ENCODE measurements at regions not wholly inside any gene's neighbourhood (a gene's known extent, or its start where the extent isn't known, plus 50 kb on each side); places are given as distances from the start of the nearest gene placed in this dataset.
"Not testable (repeated sequence)": the region's sequence is repeated elsewhere in the genome, so short reads cannot be mapped to it uniquely, and the experiment has no call there.

DNA sequence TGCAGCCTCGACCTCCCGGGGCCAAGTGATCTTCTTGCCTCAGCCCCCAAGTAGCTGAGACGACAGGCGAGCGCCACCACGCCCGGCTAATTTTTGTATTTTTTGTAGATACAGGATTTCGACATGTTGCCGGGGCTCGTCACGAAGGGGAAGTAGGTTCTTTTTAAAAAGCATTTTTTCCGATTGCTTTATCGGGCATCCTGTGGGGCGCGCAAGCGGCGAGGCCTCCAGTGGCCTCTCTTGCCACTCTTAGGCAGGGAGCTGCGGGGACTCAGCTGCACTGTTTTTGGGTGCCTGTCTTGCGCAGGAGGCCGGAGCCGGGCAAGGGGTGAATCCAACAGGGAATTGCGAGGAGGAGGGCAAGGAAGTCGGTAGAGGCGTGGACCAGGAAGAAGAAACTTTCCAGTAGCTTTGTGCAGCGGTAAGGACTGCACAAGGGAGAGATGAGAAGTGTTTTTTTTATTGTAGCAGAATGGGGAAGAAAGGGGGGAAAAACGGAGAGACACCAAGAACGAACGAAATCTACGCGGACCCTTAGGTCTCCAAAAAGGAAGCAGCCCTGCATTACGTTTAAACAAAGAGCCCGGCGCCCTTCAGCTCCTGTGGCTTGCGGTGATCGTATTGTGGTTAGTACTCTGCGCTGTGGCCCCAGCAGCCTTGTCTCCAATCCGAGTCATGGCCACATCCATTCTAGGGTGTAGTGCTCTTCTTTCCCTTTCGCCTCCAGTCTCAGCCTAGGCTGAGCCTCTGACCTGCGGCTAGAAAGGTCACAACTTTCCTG lies 164.8 kb downstream of the PPIAL4G start:
- H3K27ac ChIP-seq (ENCODE audit: insufficient read depth, low read length, poor library complexity, severe bottlenecking), result no peak overlapping the region
- peaks cover 11% of the 10 kb centered on the region for H3K4me1 ChIP-seq (ENCODE audit: control insufficient read depth, insufficient read depth, low read length, poor library complexity, severe bottlenecking)
- peak; percentile 33 to 40 (median 39) for DNase-seq
- H3K4me3 ChIP-seq (ENCODE audit: insufficient read depth, low read depth, low read length, poor library complexity, severe bottlenecking), result peak overlapping the region; percentile 53
- no peaks in the 10 kb centered on the region for H3K9me3 ChIP-seq (ENCODE audit: control insufficient read depth, low read length)
- no peaks in the 10 kb centered on the region for H3K36me3 ChIP-seq (ENCODE audit: control insufficient read depth, insufficient read depth, low read length)
- H3K27me3 ChIP-seq (replicated peaks; ENCODE audit: control insufficient read depth, insufficient read depth, low read length, poor library complexity, severe bottlenecking), result no peaks in the 10 kb centered on the region

DNA sequence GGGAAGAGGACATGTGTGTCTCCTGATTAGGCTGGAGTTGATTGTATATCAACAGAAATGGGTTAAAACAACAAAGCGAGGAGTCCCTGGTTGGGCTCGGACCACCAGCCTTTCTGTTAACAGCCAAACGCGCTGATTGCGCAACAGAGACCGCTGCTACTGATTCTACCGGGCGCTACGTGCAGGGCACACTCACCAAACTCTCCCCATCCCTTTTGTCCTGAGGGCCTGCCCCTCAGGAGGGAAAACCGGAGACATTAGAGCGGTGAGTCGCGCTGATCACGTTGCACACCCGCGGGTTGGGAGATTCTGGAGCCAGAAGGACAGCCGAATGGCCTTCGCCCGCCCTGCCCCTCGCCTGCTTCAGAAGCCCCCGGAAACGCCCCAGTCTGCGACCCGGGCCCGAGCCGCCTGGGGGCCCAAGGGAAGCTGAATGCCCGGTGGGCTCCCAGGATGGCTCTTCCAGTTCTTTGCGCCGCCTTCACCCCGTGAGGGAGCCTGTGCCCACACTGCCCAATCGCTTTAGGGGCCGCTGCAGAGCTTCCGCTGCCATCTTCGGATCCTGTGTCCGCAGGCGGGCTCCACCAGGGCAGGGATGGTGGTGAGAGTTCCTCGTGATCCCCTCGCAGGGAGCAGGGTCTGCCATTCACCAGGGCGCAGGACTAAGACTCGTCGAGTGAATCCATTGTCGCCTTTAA lies 165.4 kb upstream of the NBPF11 start:
- Histone ChIP-seq H3K27ac (ENCODE audit: insufficient read depth, low read length, poor library complexity, severe bottlenecking) (no peak overlapping the region), H3K36me3 (ENCODE audit: control insufficient read depth, insufficient read depth, low read length) (no peaks in the 10 kb centered on the region), H3K4me1 (ENCODE audit: control insufficient read depth, insufficient read depth, low read length, poor library complexity, severe bottlenecking) (peaks cover 11% of the 10 kb centered on the region), H3K27me3 (replicated peaks; ENCODE audit: control insufficient read depth, insufficient read depth, low read length, poor library complexity, severe bottlenecking) (no peaks in the 10 kb centered on the region), H3K9me3 (ENCODE audit: control insufficient read depth, low read length) (no peaks in the 10 kb centered on the region), H3K4me3 (ENCODE audit: insufficient read depth, low read depth, low read length, poor library complexity, severe bottlenecking) (no peak overlapping the region)
- no peak for DNase-seq

DNA sequence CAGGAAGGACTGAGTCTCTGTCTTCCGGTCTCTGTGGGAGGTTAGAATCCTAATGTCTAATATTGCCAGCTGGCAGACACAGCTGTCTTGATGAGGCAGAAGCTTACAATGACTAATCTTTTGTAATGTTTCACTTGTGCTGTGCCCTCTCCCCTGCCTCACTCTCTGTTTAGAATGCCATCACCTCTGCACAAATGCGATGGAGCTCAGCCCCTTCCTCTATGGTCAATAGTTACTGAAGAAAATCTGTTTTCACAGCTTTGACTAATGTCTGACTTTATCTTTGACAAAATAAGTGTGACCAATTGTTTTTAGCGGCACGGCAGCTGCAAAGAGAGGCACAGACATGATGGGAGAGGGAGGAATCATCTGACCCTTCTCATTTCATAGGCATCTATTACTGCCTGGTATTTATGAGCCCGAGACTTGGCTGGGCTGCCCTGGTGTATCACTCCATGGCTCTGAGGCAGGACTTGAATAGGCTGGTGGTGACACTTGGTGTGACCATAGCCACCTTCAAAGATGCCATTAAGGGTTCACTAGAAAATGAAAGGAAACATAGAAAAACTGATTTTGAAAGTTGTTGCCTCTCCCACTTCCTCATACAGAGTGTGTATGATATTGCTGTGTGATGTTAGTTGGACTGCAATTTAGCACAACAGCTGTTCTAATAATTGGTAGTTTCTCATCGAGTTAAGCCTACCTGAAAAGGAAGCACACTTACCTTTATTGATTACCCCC lies 163.2 kb upstream of the NBPF11 start:
- DNase-seq, result no peak
- Histone ChIP-seq H3K9me3 (ENCODE audit: control insufficient read depth, low read length) (peaks cover 3% of the 10 kb centered on the region), H3K27ac (ENCODE audit: insufficient read depth, low read length, poor library complexity, severe bottlenecking) (no peak overlapping the region), H3K36me3 (ENCODE audit: control insufficient read depth, insufficient read depth, low read length) (no peaks in the 10 kb centered on the region), H3K4me1 (ENCODE audit: control insufficient read depth, insufficient read depth, low read length, poor library complexity, severe bottlenecking) (peaks cover 11% of the 10 kb centered on the region), H3K27me3 (replicated peaks; ENCODE audit: control insufficient read depth, insufficient read depth, low read length, poor library complexity, severe bottlenecking) (peaks cover 4% of the 10 kb centered on the region), H3K4me3 (ENCODE audit: insufficient read depth, low read depth, low read length, poor library complexity, severe bottlenecking) (no peak overlapping the region)

DNA sequence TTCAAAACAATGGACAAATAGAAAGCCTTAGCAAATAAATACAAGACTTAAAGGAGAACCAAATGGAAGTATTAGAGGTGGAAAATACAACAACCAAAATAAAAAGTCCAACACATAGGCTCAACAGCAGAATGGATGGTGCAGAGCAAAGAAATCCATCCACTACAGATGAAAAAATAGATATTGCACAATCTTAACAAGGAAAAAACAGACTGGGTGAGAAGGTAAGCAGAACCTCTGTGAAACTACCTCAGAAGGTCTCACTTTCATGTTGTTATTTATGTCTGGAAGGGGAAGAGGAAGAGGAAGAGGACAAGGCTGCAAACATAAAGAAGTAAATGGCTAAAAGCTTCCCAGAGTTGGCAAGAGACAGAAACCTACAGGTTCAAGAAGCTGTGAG lies 158.7 kb upstream of the NBPF11 start:
- Histone ChIP-seq H3K4me1 (ENCODE audit: control insufficient read depth, insufficient read depth, low read length, poor library complexity, severe bottlenecking) (no peaks in the 10 kb centered on the region), H3K27me3 (replicated peaks; ENCODE audit: control insufficient read depth, insufficient read depth, low read length, poor library complexity, severe bottlenecking) (peaks cover 26% of the 10 kb centered on the region), H3K9me3 (ENCODE audit: control insufficient read depth, low read length) (peaks cover 3% of the 10 kb centered on the region), H3K36me3 (ENCODE audit: control insufficient read depth, insufficient read depth, low read length) (no peaks in the 10 kb centered on the region), H3K27ac (ENCODE audit: insufficient read depth, low read length, poor library complexity, severe bottlenecking) (no peak overlapping the region), H3K4me3 (ENCODE audit: insufficient read depth, low read depth, low read length, poor library complexity, severe bottlenecking) (no peak overlapping the region)
- no peak for DNase-seq

DNA sequence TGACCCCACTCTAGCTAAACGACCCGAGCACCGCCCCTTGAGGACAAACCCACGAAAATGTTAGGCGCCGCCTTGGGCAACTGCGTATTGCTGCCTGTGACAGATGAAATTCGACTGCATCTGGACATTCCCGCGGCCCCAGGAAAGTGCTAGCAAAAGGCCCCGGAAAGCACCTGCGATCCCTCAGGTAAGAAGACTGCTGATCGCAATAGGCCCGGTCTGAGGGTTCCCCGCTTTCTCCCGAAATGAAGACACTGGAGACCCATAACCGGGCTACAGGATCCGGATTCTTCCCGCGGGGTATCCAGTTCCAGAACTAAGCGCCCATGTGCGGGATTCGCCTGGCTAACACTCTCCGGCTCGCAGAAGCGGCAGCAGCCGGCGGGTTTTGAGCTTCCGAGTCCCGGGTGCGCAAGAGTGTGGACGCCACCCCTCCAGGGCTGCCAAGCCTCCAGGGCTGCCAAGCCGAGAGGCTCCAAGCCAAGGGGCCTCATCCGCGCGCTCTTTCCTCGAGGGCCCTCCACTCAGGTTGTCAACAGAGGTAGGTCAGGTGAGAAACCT lies 157.9 kb upstream of the NBPF11 start:
- no peak for DNase-seq
- peaks cover 3% of the 10 kb centered on the region for H3K9me3 ChIP-seq (ENCODE audit: control insufficient read depth, low read length)
- no peaks in the 10 kb centered on the region for H3K36me3 ChIP-seq (ENCODE audit: control insufficient read depth, insufficient read depth, low read length)
- H3K27me3 ChIP-seq (replicated peaks; ENCODE audit: control insufficient read depth, insufficient read depth, low read length, poor library complexity, severe bottlenecking), result peaks cover 26% of the 10 kb centered on the region
- no peak overlapping the region for H3K4me3 ChIP-seq (ENCODE audit: insufficient read depth, low read depth, low read length, poor library complexity, severe bottlenecking)
- no peak overlapping the region for H3K27ac ChIP-seq (ENCODE audit: insufficient read depth, low read length, poor library complexity, severe bottlenecking)
- H3K4me1 ChIP-seq (ENCODE audit: control insufficient read depth, insufficient read depth, low read length, poor library complexity, severe bottlenecking), result no peaks in the 10 kb centered on the region

DNA sequence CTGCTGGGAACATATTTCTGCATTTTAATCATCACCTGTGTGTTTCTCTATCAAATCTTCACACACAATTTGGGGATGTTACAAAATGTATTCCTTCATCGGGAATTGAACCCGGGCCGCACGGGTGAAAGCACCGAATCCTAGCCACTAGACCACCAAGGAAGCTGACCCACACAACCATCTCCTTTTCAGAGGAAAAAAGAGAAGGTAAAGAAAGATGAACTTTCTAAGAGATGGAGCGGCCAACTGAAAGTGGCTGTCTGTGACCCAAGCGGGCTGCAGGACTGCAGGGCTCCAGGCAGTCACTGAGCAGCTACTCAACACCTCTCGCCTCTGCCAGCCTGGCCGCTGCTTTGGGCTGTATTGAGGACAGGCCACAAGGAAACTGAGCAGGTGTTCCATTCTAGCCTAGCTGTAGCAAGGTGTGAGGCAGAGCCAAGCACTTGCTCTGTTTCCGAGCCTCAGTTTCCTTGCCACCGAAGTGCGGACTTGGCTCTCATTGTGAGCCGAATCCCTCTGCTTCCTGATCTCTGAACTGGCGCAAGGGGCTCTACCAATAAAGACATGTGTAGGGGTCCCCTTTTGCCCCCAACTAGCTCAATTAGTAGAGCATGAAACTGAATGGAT lies 156.9 kb upstream of the NBPF11 start:
- Histone ChIP-seq H3K36me3 (ENCODE audit: control insufficient read depth, insufficient read depth, low read length) (no peaks in the 10 kb centered on the region), H3K4me3 (ENCODE audit: insufficient read depth, low read depth, low read length, poor library complexity, severe bottlenecking) (no peak overlapping the region), H3K27me3 (replicated peaks; ENCODE audit: control insufficient read depth, insufficient read depth, low read length, poor library complexity, severe bottlenecking) (peaks cover 26% of the 10 kb centered on the region), H3K4me1 (ENCODE audit: control insufficient read depth, insufficient read depth, low read length, poor library complexity, severe bottlenecking) (peaks cover 5% of the 10 kb centered on the region), H3K9me3 (ENCODE audit: control insufficient read depth, low read length) (peaks cover 3% of the 10 kb centered on the region), H3K27ac (ENCODE audit: insufficient read depth, low read length, poor library complexity, severe bottlenecking) (no peak overlapping the region)
- no peak for DNase-seq

DNA sequence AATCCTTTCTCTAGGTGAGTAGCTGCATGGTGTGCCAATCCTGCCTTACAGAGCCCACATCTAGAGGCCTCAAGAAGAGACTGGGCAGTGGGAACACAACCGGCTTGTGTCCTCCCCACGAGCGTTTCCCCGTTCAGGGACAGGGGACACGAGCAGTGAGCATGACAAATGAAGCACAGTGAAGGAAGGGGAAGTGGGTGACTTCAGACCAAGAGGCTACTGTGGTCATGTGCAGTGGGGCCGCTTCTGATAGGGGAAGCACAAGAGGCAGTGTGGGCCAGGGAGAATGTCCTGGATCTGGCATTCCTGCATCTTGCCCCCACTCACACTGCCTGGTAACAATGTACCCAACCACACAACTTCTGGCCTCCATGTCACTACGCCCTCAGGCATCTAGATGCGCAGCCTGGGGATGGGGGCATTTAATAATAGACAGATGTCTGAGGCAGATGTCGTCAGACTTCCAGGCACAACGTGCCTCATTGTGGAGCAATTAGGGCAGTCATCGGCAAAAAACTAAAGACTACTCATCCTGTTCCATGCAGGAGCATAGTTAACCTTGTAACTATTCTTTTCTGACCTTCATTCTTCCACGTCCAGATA lies 155.6 kb upstream of the NBPF11 start:
- H3K27me3 ChIP-seq (replicated peaks; ENCODE audit: control insufficient read depth, insufficient read depth, low read length, poor library complexity, severe bottlenecking), result peaks cover 26% of the 10 kb centered on the region
- no peak overlapping the region for H3K27ac ChIP-seq (ENCODE audit: insufficient read depth, low read length, poor library complexity, severe bottlenecking)
- H3K4me1 ChIP-seq (ENCODE audit: control insufficient read depth, insufficient read depth, low read length, poor library complexity, severe bottlenecking), result peaks cover 12% of the 10 kb centered on the region
- H3K4me3 ChIP-seq (ENCODE audit: insufficient read depth, low read depth, low read length, poor library complexity, severe bottlenecking), result no peak overlapping the region
- peaks cover 3% of the 10 kb centered on the region for H3K9me3 ChIP-seq (ENCODE audit: control insufficient read depth, low read length)
- H3K36me3 ChIP-seq (ENCODE audit: control insufficient read depth, insufficient read depth, low read length), result no peaks in the 10 kb centered on the region
- no peak for DNase-seq

DNA sequence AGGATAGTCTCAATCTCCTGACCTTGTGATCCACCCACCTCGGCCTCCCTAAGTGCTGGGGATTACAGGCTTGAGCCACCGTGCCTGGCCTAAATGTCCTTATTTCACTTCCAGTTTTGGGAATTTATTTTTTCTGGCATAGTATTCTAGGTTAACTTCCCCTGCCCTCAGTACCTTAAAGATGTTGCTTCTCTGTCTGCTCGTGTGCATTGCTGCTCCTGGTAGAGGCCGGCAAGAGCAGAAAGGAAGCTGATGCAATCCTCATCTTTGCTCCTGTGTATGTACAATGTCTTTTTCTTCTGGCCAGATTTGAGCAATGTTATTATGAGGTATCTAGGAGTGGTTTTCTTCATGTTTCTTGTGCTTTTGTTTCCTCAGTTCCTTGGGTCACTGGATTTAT lies 152.9 kb upstream of the NBPF11 start:
- Histone ChIP-seq H3K27me3 (replicated peaks; ENCODE audit: control insufficient read depth, insufficient read depth, low read length, poor library complexity, severe bottlenecking) (peaks cover 20% of the 10 kb centered on the region), H3K4me1 (ENCODE audit: control insufficient read depth, insufficient read depth, low read length, poor library complexity, severe bottlenecking) (peaks cover 12% of the 10 kb centered on the region)
- H3K36me3 ChIP-seq (ENCODE audit: control insufficient read depth, insufficient read depth, low read length); H3K4me3 ChIP-seq (ENCODE audit: insufficient read depth, low read depth, low read length, poor library complexity, severe bottlenecking); H3K9me3 ChIP-seq (ENCODE audit: control insufficient read depth, low read length); H3K27ac ChIP-seq (ENCODE audit: insufficient read depth, low read length, poor library complexity, severe bottlenecking); DNase-seq: not testable (repeated sequence)

DNA sequence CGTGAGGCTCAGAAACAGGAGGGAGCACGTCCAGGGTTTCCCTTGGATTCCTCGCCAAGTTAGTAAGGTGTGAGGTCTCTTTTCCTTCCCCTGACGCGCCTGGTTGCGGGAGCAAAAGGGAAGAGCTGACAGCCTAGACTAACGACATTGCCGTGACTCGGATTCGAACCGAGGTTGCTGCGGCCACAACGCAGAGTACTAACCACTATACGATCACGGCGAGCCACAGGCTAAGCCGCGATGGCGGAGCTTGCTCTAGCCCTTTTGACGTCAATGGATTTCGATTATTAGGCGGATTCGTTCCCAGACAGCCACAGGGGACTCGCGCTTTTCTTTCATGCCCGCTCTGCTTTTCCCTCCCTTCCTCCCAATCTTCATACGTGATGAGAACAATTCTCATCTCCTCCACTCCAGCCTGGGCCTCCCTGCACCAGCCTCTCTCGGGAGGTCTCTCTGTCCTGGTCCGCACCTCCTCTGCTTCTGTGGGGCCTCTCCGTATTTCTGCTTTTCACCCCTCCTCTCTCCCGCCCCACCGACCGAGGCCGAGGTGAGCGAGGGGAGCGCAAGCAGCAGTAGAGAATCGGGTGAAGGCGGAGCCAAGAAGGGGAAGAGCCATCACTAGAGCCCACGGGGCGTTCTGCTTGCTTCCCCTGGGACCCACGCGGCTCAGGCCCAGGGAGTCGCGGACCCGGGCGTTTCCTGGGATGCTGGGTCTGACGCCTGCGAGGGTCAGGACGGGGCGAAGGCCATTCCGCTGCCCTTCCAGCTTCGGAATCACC lies 150.7 kb upstream of the NBPF11 start:
- not testable (repeated sequence) for H3K9me3 ChIP-seq (ENCODE audit: control insufficient read depth, low read length); H3K27ac ChIP-seq (ENCODE audit: insufficient read depth, low read length, poor library complexity, severe bottlenecking); H3K27me3 ChIP-seq (replicated peaks; ENCODE audit: control insufficient read depth, insufficient read depth, low read length, poor library complexity, severe bottlenecking); H3K36me3 ChIP-seq (ENCODE audit: control insufficient read depth, insufficient read depth, low read length)
- H3K4me1 ChIP-seq (ENCODE audit: control insufficient read depth, insufficient read depth, low read length, poor library complexity, severe bottlenecking), result peaks cover 12% of the 10 kb centered on the region
- DNase-seq, result peak; percentile 49 to 55 (median 50)
- H3K4me3 ChIP-seq (ENCODE audit: insufficient read depth, low read depth, low read length, poor library complexity, severe bottlenecking), result peak overlapping the region; percentile 33

All from effector memory CD4-positive, alpha-beta T cell (primary cell).